Naive B cell (primary cell): ENCODE measurements at regions not wholly inside any gene's neighbourhood (a gene's known extent, or its start where the extent isn't known, plus 50 kb on each side); places are given as distances from the start of the nearest gene placed in this dataset.
"Not testable (repeated sequence)": the region's sequence is repeated elsewhere in the genome, so short reads cannot be mapped to it uniquely, and the experiment has no call there.

Experiments used
- ATAC-seq, 2 donors: fragments of 150-1000 bp; cut with Tn5 transposase; 2 replicates each; pipeline ENCODE4 v1.10.0; 2021; ENCODE audit warnings: low read depth in 2 of 2, mild to moderate bottlenecking in 2 of 2, moderate library complexity in 2 of 2
- DNase-seq: peaks from one replicate; pipeline ENCODE4 v3.0.0; 2022
- H3K27ac Mint-ChIP-seq, 6 donors: one replicate each; pipeline ENCODE4 v1.8.0; 2020 to 2022; ENCODE audit warnings: mild to moderate bottlenecking in 6 of 6, mixed read lengths in 6 of 6, moderate library complexity in 5 of 6, inconsistent platforms in 2 of 6
- H3K27me3 Mint-ChIP-seq, 3 donors: one replicate each; pipeline ENCODE4 v1.8.0; 2021 to 2022; ENCODE audit warnings: mixed read lengths in 3 of 3, mild to moderate bottlenecking in 1 of 3
- H3K36me3 Mint-ChIP-seq, 2 donors: one replicate each; pipeline ENCODE4 v1.8.0; 2020 to 2022; ENCODE audit warnings: mixed read lengths in 2 of 2, inconsistent platforms in 1 of 2, mild to moderate bottlenecking in 1 of 2
- H3K4me1 Mint-ChIP-seq, 3 donors: one replicate each; pipeline ENCODE4 v1.8.0; 2020 to 2022; ENCODE audit warnings: mixed read lengths in 3 of 3, inconsistent platforms in 1 of 3, mild to moderate bottlenecking in 1 of 3, moderate library complexity in 1 of 3
- H3K4me3 Mint-ChIP-seq, 8 donors: one replicate each; pipeline ENCODE4 v1.8.0; 2020 to 2022; ENCODE audit warnings: mild to moderate bottlenecking in 8 of 8, mixed read lengths in 8 of 8, moderate library complexity in 8 of 8, inconsistent platforms in 2 of 8
- H3K9me3 Mint-ChIP-seq, 7 donors: one replicate each; pipeline ENCODE4 v1.8.0; 2020 to 2022; ENCODE audit warnings: mixed read lengths in 7 of 7, mild to moderate bottlenecking in 5 of 7, inconsistent platforms in 2 of 7, moderate library complexity in 1 of 7

DNA sequence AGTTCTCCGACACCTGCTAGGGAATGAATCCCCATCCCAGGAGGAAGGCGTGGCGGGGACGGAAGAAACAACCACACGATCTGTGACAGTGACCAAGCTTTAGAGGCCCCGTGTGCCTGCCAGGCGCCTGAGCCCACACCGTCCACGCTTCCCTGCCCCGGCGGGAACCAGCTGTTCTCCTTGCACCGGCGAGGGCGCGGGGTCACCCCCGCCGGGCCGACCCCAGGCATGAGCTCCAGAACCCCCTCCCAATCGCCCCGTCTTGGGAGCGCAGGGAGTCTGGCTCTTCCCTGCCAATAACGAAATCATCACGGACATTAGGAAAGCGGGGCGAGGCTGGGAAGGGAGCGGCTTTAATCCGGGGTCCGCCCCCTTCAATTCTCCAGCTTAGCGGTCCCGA, 133.3 kb downstream of the POTEG start:
- not testable (repeated sequence) for DNase-seq, H3K4me3 Mint-ChIP-seq, ATAC-seq, H3K36me3 Mint-ChIP-seq, H3K9me3 Mint-ChIP-seq, H3K4me1 Mint-ChIP-seq, H3K27ac Mint-ChIP-seq, H3K27me3 Mint-ChIP-seq

DNA sequence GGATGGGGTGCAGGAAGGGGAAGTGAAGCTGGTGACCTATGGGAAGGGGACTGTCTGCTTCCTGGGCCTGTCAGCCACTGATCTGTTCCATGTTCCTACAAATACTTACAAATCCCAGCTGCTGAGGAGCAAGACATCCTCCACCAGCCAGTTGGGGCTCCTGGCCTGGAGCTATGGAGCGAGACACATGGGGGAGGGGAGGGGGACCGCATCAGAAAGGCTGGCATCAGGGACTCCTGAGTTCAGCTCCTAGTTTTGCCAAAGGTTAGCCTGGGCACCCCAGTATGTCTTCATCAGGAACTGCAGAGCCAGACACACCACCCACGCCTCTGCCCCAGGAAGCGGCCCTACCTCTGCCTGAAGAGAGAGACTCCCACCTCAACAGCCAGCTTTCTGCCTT, 130.3 kb downstream of the POTEG start:
- not testable (repeated sequence) for H3K27me3 Mint-ChIP-seq, DNase-seq

DNA sequence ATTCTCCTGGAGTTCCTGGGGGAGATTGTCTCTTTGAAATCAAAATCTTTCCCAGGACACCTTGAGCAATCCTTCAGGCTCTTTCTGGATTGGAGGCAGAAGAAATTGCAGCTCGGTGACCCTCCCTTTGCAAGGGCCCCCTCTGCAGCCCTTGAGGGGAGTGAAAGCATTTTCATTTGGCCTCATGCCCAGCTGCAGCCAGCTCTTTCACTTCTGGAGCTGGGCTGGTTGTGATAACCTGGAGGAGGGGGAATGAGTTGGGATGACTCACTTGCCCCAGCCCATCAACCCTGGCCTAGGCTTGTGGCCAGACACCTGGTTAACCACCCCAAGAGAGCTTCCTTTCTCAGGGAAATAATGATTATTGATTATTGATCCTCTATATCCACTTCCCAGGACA, 129.7 kb downstream of the POTEG start:
- not testable (repeated sequence) for H3K36me3 Mint-ChIP-seq, H3K27me3 Mint-ChIP-seq, H3K4me1 Mint-ChIP-seq, H3K27ac Mint-ChIP-seq, ATAC-seq, DNase-seq, H3K4me3 Mint-ChIP-seq, H3K9me3 Mint-ChIP-seq

More for the DNA sequence above, 130.3 kb downstream of the POTEG start:
- H3K27ac Mint-ChIP-seq, H3K9me3 Mint-ChIP-seq, ATAC-seq, H3K4me3 Mint-ChIP-seq, H3K4me1 Mint-ChIP-seq, H3K36me3 Mint-ChIP-seq: not testable (repeated sequence)

DNA sequence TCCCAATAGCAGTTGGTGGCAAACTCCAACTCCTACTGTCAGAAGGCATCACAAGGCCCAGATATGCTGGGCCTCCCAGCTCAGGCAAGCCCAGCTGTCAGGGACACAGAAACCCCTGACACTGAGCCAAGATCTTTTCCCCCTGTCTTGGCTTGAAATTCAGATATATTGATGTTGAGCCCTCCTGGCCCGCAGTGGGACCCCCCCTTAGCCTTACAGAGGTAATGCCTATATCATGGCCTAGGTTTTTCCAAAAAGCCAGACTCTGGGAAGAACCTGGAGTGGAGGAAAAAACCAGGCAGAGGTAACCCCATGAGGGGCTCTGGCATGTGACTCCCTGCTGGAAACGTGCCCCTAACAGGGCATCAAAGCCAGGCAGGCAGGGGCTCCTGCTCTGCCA, 129.2 kb downstream of the POTEG start:
- DNase-seq, H3K27me3 Mint-ChIP-seq, H3K9me3 Mint-ChIP-seq, H3K4me1 Mint-ChIP-seq, ATAC-seq, H3K4me3 Mint-ChIP-seq, H3K27ac Mint-ChIP-seq, H3K36me3 Mint-ChIP-seq: not testable (repeated sequence)

DNA sequence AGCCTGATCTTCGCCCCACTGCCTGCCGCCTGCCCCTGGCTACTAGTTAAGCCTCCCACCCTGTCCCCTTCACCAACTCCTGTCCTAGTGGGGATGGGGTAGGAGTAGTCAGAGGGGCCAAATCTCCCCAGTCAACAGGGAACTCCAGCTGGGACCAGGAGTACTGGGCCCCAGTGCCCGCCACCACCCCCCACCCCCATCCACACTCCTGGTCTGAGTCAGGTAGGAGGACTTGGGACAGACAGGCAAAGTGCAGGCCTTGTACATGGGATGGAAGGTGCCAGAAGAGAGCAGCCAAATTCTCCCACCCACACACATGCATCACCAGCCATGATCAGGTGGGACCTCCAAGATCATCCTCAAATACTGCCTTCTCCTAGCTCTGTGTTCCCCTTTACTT, 128.4 kb downstream of the POTEG start:
- not testable (repeated sequence) for ATAC-seq, DNase-seq, H3K4me1 Mint-ChIP-seq

DNA sequence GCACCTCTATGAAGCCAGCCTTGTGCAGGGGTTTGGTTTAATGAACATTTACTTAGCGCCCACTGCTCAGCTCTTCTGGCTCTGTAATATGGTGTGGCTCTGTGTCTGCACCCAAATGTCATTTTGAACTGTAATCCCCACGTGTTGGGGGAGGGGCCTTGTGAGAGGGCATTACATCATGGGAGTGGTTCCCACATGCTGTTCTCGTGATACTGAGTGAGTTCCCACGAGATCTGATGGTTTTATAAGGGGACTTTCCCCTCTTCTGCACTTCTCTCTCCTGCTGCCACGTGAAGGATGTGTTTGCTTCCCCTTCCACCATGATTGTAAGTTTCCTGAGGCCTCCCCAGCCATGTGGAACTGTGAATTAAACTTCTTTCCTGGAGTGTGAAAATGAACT, 127.7 kb downstream of the POTEG start:
- H3K9me3 Mint-ChIP-seq, DNase-seq, ATAC-seq, H3K27ac Mint-ChIP-seq, H3K27me3 Mint-ChIP-seq, H3K4me3 Mint-ChIP-seq, H3K4me1 Mint-ChIP-seq, H3K36me3 Mint-ChIP-seq: not testable (repeated sequence)

More for the DNA sequence above, 128.4 kb downstream of the POTEG start:
- not testable (repeated sequence) for H3K27me3 Mint-ChIP-seq, H3K9me3 Mint-ChIP-seq, H3K36me3 Mint-ChIP-seq, H3K27ac Mint-ChIP-seq, H3K4me3 Mint-ChIP-seq

DNA sequence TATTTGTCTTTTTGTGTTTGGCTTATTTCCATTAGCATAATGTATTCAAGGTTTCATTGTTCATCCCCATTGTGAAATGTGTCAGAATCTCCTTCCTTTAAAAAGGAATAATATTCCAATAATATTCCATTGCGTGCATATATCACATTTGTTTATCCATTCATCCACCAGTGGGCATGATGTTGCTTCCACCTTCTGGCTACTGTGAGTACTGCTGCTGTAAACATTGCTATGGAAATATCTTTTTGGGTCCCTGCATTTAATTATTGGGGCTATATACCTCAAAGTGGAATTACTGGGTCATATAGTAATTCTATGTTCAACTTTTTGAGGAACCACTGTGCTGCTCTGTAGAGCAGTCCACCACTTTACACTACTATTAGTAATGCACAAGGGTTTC, 123.1 kb downstream of the POTEG start:
- not testable (repeated sequence) for H3K4me3 Mint-ChIP-seq, H3K27ac Mint-ChIP-seq, H3K27me3 Mint-ChIP-seq

DNA sequence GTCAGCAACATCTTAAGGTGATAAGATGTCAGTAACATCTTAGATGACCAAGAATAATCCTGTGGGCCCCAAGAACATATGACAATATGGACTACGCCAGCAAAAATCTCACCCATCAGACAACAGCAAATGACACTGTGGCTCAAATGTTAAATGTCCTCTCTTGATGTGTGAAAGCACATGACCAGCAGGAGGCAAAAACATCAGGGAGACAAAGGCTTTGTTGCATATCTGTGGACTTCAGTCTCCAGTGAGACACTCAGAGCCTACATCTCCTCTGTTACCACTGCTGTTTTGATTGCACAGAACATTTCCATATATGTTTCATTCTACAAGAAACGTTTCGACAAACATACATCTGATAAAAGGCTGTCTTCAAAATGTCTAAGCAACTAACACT, 103.5 kb downstream of the POTEG start:
- H3K4me3 Mint-ChIP-seq, ATAC-seq, H3K4me1 Mint-ChIP-seq, H3K9me3 Mint-ChIP-seq, H3K27ac Mint-ChIP-seq, H3K27me3 Mint-ChIP-seq, DNase-seq, H3K36me3 Mint-ChIP-seq: not testable (repeated sequence)

More for the DNA sequence above, 123.1 kb downstream of the POTEG start:
- not testable (repeated sequence) for DNase-seq, ATAC-seq, H3K9me3 Mint-ChIP-seq, H3K4me1 Mint-ChIP-seq, H3K36me3 Mint-ChIP-seq

DNA sequence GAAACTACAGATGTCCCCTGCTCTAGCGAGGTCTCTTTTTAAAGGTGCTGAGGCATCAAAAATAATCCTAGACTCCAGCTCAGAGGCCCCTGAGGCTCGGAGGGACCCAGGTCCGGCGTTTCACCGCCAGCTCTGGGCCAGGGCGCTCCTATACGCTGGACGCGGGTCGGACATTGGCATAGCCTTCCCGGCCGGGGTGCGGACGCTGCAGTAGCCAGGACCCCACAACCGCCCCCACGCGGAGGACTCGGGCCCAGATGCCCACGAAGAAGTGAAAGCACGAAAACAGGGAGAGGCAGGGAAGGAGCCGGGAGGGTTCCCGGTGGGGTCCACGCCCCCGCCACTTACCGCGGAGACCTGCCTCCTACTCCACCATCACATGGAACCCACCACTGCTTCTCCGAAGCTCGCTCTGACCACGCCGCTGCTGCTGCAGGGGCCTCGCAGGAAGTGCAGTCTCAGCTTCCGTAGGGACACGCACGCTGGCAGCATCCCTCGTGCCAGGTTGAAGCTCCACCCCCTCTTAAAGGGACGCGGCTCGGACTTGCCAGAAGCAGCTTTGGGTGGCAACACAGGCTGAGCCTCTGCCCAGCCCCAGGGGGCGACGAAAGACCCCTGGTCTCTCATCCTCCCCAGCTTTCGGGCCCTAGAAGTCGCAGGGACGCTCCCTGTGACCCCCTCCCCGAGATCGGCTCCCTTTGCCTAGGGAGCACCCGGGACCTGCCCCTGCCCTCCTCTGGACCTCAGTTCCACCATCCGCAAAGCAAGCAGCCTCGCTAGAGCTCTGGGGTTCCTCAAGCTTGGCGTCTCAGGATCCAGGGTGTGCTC, 96.7 kb downstream of the POTEG start:
- peak in 1 of 2 donors; percentile 54 for ATAC-seq
- DNase-seq, H3K9me3 Mint-ChIP-seq, H3K4me3 Mint-ChIP-seq, H3K27me3 Mint-ChIP-seq, H3K4me1 Mint-ChIP-seq, H3K27ac Mint-ChIP-seq, H3K36me3 Mint-ChIP-seq: not testable (repeated sequence)

DNA sequence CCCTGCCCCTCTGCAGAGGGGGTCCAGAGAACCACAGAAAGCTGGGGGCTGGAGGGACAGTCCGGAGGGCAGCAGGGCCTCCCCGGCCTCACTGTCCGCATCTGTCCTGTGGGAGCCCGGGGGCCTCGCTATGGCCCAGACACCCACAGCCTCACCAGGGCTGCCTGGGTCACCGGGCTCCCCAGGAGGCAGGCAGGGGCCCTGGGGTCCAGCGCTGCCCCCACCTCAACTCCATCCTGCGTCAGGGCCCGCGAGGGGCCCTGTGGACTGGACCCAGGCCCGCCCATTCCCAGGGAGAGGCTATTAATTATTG, 96.1 kb downstream of the POTEG start:
- not testable (repeated sequence) for DNase-seq, ATAC-seq, H3K4me1 Mint-ChIP-seq, H3K27me3 Mint-ChIP-seq, H3K36me3 Mint-ChIP-seq, H3K9me3 Mint-ChIP-seq, H3K27ac Mint-ChIP-seq, H3K4me3 Mint-ChIP-seq

DNA sequence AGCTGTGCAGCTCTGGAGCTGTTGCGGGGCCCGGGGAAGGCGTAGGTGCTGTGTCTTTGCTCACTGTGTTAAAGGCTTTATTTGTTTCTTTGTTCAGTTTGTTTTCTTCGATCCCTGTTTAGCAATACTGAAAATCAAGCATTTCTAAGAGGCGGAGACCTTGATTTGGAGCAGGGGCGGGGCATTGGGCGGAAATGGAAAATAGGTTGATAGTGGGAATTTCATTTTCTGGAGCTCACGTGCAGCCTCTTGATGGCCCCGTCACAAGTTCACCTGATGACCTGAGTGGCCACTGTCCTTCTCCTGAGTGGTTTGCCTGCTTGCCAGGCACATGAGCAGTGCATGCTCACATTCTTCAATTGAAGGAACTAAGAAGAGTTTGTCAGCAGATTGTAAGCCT, 93.2 kb downstream of the POTEG start:
- not testable (repeated sequence) for H3K4me3 Mint-ChIP-seq, H3K9me3 Mint-ChIP-seq, ATAC-seq, H3K4me1 Mint-ChIP-seq, H3K36me3 Mint-ChIP-seq, H3K27ac Mint-ChIP-seq, H3K27me3 Mint-ChIP-seq, DNase-seq

DNA sequence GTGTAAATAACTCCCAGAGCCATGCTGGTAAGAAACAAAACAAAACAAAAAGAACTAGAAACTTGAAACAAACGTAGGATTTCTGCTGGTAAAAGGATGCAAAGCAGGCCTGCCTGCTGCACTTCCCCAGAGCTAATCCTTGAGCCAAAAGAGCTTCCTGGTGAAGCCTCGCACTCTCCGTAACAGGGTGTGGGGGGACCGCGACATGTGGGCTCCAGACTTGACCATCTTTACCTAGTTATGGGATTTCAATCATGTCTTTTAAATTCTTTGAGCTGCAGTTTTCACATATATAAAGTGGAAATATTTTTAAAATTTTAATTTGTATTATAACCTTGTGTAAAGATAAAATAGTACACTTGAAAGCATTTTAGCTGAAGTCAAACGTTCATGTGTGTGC, 92.5 kb downstream of the POTEG start:
- H3K4me3 Mint-ChIP-seq, H3K27me3 Mint-ChIP-seq, ATAC-seq, DNase-seq, H3K9me3 Mint-ChIP-seq, H3K36me3 Mint-ChIP-seq, H3K4me1 Mint-ChIP-seq, H3K27ac Mint-ChIP-seq: not testable (repeated sequence)

DNA sequence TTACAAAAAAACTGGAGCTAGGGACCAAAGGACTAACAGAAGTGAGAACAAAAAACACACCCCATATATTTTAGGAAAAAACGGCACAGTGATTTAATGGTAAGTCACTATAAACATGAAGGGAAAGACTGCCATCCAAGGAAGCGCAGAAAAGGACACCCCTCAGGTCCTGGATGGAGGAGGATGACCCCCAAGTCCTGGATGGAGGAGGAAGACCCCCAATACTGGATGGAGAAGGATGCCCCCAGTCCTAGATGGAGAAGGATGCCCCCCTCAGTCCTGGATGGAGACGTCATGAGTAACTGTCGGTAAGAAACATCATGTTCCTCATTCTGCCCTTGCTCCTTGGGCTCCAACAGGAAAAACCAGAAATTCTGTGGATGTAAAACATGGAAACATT, 89.9 kb downstream of the POTEG start:
- H3K4me1 Mint-ChIP-seq, H3K27ac Mint-ChIP-seq, H3K36me3 Mint-ChIP-seq, ATAC-seq, H3K27me3 Mint-ChIP-seq, H3K9me3 Mint-ChIP-seq, DNase-seq, H3K4me3 Mint-ChIP-seq: not testable (repeated sequence)

DNA sequence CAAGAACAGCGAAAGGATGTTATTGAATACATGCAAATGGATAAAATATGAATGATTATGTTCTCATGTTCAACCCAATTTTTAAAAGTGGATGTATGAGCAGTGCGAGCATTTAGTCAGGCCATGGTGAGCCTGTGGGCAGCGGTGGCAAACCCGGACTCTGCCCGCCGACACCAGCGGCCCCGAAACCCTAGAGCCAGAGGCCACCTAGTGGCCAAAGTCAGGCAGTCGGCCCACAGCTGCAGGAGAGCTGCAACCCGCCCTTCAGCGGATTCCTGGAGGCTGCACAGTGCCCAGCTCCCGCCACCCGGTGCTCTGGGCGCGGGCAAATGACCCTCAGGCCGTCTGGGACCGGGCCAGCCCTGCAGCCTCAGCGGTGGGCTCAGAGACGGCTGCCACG, 89.5 kb downstream of the POTEG start:
- not testable (repeated sequence) for H3K4me3 Mint-ChIP-seq, H3K9me3 Mint-ChIP-seq, ATAC-seq, H3K27me3 Mint-ChIP-seq, H3K36me3 Mint-ChIP-seq, DNase-seq, H3K27ac Mint-ChIP-seq, H3K4me1 Mint-ChIP-seq

DNA sequence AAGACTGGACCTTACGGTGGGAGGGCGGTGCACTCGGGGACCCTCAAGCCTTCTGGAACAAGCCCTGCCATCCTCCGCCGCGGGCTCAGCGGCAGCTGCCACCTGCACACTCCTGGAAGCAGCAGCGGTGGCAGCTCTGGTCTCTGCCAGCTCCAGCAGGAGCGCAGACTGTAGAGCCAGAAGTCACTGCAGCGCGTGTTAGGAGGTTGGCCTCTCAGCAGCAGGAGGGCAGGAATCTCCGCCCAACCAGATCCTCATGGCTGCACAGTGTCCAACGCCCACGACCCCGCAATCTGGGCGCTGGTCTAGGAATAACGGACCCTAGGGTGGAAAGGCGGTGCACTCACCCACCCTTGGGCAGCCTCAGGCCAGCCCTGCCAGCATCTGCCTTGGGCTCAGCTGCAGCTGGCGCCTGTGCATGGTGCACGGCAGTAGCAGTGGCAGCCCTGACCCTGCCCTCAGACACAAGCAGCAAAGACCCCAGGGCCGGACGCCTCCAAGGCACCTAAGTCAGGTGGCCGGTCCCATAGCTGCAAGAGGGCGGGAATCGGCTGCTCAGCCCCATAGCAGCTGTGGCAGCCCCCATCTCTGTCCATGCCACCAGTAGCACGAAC, 88.7 kb downstream of the POTEG start:
- H3K27ac Mint-ChIP-seq = not testable (repeated sequence)

More for the DNA sequence above, 88.7 kb downstream of the POTEG start:
- not testable (repeated sequence) for DNase-seq, H3K27me3 Mint-ChIP-seq, ATAC-seq, H3K4me1 Mint-ChIP-seq, H3K4me3 Mint-ChIP-seq, H3K9me3 Mint-ChIP-seq, H3K36me3 Mint-ChIP-seq
